ENCODE measurements at regions not wholly inside any gene's neighbourhood (a gene's known extent, or its start where the extent isn't known, plus 50 kb on each side); places are given as distances from the start of the nearest gene placed in this dataset.
A peak's percentile ranks its signal among the peaks of the same experiment; 100 is the strongest.

- no peaks in the 10 kb centered on the region for H3K36me3 Mint-ChIP-seq
- H3K27me3 Mint-ChIP-seq: peaks cover 0 to 3% of the 10 kb centered on the region in 2 donors
- no peaks in the 10 kb centered on the region for H3K9me3 Mint-ChIP-seq
- DNase-seq (ENCODE audit: low spot score) (no peak), ATAC-seq (no peak)
- H3K4me1 Mint-ChIP-seq (ENCODE audit: low read depth in 2 of 2): peaks cover 0 to 5% of the 10 kb centered on the region in 2 donors
- H3K27ac Mint-ChIP-seq: no peak overlapping the region
- H3K4me3 Mint-ChIP-seq: no peak overlapping the region
These were observed 139.3 kb downstream of the IRS2 start for GRCh38 chr13:109647053-109647452.

DNA sequence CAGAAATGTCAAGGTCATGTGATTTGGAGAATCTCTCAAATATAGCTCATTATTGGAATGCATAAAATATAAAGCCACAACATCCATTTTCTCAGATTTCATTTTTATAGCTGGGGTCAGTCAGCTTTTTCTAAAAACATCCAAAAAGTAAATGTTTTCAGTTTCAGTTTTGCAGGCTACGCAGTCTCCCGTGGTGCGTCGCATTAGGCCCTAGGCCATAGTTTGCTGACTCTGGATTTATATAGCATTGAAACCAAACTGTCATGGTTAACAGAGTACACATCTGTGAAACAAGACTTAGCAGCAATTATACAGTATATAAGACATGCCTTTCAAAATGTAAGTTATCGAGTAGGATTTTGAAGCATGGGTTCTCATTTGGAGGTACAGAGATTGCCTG is 140.0 kb downstream of the IRS2 start:
- no peak for ATAC-seq
- Mint-ChIP-seq H3K4me1 (ENCODE audit: low read depth in 2 of 2) (peaks cover 0 to 5% of the 10 kb centered on the region in 2 donors), H3K4me3 (no peak overlapping the region), H3K36me3 (peaks cover 3% of the 10 kb centered on the region), H3K9me3 (no peaks in the 10 kb centered on the region), H3K27ac (no peak overlapping the region), H3K27me3 (peaks cover 0 to 3% of the 10 kb centered on the region in 2 donors)
- no peak for DNase-seq (ENCODE audit: low spot score)

DNA sequence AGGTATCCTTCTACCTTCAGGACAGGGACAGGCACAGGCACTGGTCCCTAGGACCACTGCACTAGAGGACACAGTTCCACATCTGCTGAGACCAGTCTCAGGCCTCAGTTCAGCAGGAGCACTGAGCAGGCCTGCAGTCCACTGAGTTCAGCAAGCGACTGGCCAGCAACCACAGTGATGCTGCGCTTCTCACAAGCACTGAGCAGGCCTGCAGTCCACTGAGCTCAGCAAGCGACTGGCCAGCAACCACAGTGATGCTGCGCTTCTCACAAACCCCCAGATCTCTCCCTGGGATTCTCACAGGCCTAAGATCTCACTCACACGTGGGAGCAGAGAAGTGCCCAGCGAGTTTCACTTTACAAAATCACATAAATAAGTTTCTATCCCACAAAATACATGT is 140.6 kb downstream of the IRS2 start:
- Mint-ChIP-seq H3K27me3 (no peaks in the 10 kb centered on the region), H3K4me1 (ENCODE audit: low read depth in 2 of 2) (peaks cover 0 to 5% of the 10 kb centered on the region in 2 donors), H3K9me3 (peaks cover 2% of the 10 kb centered on the region), H3K4me3 (no peak overlapping the region), H3K27ac (no peak overlapping the region), H3K36me3 (peaks cover 9% of the 10 kb centered on the region)
- DNase-seq (ENCODE audit: low spot score) (no peak), ATAC-seq (peak in 1 of 2 donors; percentile 56)

GRCh38 chr13:109644956-109645355 is 141.4 kb downstream of the IRS2 start:
- no peak overlapping the region for H3K4me3 Mint-ChIP-seq
- H3K27ac Mint-ChIP-seq: no peak overlapping the region
- peaks cover 4% of the 10 kb centered on the region for H3K9me3 Mint-ChIP-seq
- ATAC-seq (no peak), DNase-seq (ENCODE audit: low spot score) (no peak)
- no peaks in the 10 kb centered on the region for H3K27me3 Mint-ChIP-seq
- peaks cover 0 to 5% of the 10 kb centered on the region in 2 donors for H3K4me1 Mint-ChIP-seq (ENCODE audit: low read depth in 2 of 2)
- peaks cover 13% of the 10 kb centered on the region for H3K36me3 Mint-ChIP-seq

DNA sequence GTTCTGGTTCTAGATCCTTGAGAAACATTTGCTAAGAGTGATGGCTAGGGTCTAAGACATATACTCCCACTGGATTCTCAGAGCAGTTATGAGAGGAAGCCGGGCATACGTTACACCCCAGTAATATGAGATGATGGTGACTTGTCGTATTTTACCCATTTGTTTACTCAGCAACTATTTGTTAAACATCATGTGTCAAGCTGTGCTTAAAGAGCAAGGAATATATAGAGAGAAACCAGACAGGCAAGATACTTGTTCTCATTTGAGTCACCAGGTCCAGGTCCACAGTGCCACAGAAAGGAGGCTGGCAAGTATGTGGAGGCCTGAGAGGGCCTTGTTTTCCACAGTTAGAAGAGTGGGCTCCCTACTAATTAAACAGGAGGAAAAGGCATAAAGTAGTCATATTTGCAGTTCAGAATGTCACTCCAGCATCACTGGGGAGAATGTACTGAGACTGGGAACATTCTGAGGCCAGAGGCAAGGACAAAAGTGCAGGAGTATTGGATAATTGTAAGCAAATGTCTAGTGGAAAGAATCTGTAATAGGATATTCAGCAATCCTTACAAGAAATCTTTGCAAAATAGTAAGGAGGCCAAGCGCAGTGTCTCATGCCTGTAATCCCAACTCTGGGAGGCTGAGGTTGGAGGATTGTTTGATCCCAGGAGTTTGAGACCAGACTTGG is 142.2 kb downstream of the IRS2 start:
- ATAC-seq (no peak), DNase-seq (ENCODE audit: low spot score) (no peak)
- Mint-ChIP-seq H3K4me3 (no peak overlapping the region), H3K27ac (no peak overlapping the region), H3K4me1 (ENCODE audit: low read depth in 2 of 2) (peaks cover 0 to 5% of the 10 kb centered on the region in 2 donors), H3K9me3 (peaks cover 4% of the 10 kb centered on the region), H3K36me3 (peaks cover 13% of the 10 kb centered on the region), H3K27me3 (no peaks in the 10 kb centered on the region)

DNA sequence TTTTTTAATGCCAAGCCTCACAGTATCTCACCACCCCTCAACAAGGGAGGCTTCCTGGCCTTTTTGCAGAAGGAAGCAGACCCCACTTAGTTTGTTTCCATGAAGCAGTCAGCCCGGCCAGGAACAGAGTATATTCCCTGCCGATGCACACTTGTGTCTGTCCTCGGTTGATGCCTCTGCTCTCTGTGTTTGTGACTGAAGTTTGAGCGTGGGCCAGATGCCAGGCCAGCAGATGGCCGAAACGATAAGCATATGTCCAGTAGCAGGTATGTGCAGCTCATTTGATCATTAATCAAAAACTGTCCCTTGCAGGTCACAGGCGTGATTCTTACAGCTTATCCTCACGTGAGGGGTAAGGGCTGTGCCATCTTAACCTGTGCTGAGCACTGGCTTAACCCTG is 144.0 kb downstream of the IRS2 start:
- ATAC-seq (no peak), DNase-seq (ENCODE audit: low spot score) (no peak)
- Mint-ChIP-seq H3K9me3 (peaks cover 4% of the 10 kb centered on the region), H3K27me3 (no peaks in the 10 kb centered on the region), H3K4me1 (ENCODE audit: low read depth in 2 of 2) (peaks cover 0 to 5% of the 10 kb centered on the region in 2 donors), H3K27ac (no peak overlapping the region), H3K36me3 (peaks cover 13% of the 10 kb centered on the region), H3K4me3 (no peak overlapping the region)

- Mint-ChIP-seq H3K4me1 (ENCODE audit: low read depth in 2 of 2) (no peaks in the 10 kb centered on the region), H3K27ac (no peak overlapping the region), H3K27me3 (peaks cover 12 to 19% of the 10 kb centered on the region in 2 donors), H3K9me3 (peaks cover 6% of the 10 kb centered on the region), H3K36me3 (peaks cover 12% of the 10 kb centered on the region), H3K4me3 (no peak overlapping the region)
- no peak for ATAC-seq
- no peak for DNase-seq (ENCODE audit: low spot score)
These were observed 149.6 kb downstream of the IRS2 start for GRCh38 chr13:109636736-109637135.

DNA sequence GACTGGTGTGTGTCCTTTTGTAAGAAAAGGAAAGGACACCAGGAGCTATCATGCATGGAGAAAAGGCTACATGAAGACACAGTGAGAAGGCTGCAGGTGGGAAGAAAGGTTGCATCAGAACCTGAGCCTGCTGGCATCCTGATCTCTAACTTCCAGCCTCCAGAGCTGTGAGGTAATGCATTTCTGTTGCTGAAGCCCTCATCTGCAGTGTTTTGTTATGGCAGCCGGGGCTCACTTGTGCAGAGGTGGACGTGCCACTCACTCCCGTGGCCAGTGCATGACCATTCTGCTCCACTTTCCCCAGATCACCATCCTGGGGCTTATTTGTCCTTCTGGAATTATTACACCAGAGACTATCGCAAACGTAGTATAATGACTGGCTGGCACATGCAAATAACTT is 155.3 kb downstream of the IRS2 start:
- Mint-ChIP-seq H3K27me3 (peaks cover 27 to 30% of the 10 kb centered on the region in 2 donors), H3K36me3 (no peaks in the 10 kb centered on the region), H3K9me3 (peaks cover 3% of the 10 kb centered on the region)

GRCh38 chr13:109630271-109630670 is 156.1 kb downstream of the IRS2 start:
- no peak for DNase-seq (ENCODE audit: low spot score)

More for the DNA sequence above, 155.3 kb downstream of the IRS2 start:
- no peak overlapping the region for H3K27ac Mint-ChIP-seq
- DNase-seq (ENCODE audit: low spot score) (no peak), ATAC-seq (no peak)
- no peak overlapping the region for H3K4me3 Mint-ChIP-seq
- H3K4me1 Mint-ChIP-seq (ENCODE audit: low read depth in 2 of 2): no peaks in the 10 kb centered on the region

GRCh38 chr13:109629737-109630136 is 156.6 kb downstream of the IRS2 start:
- Mint-ChIP-seq H3K9me3 (peaks cover 3% of the 10 kb centered on the region), H3K4me1 (ENCODE audit: low read depth in 2 of 2) (no peaks in the 10 kb centered on the region), H3K4me3 (no peak overlapping the region), H3K27ac (no peak overlapping the region), H3K36me3 (no peaks in the 10 kb centered on the region), H3K27me3 (peaks cover 19 to 24% of the 10 kb centered on the region in 2 donors)
- ATAC-seq (no peak), DNase-seq (ENCODE audit: low spot score) (no peak)

More at GRCh38 chr13:109630271-109630670, 156.1 kb downstream of the IRS2 start:
- Mint-ChIP-seq H3K9me3 (peaks cover 3% of the 10 kb centered on the region), H3K27me3 (peaks cover 24 to 29% of the 10 kb centered on the region in 2 donors), H3K36me3 (no peaks in the 10 kb centered on the region), H3K4me1 (ENCODE audit: low read depth in 2 of 2) (no peaks in the 10 kb centered on the region), H3K4me3 (no peak overlapping the region), H3K27ac (no peak overlapping the region)
- ATAC-seq: no peak

DNA sequence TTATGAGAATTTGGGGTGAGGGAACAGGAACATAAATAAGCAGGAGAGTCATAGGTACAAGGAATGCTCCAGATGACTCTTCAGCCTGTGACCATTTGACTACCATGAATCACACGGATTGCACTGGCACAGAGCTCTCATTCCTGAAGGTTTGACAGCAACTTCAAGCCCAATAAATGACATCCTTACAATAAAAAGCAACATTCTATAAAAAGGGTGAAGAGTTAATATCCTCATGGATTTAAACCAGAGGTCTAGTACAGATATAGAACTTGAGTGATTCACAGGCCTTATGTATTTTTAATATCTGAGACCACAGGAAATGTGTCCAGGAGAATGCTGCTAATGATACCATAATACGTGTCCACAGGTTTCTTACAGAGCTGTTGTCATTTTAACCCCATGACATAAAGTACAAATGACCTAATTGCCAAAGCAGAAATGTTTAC is 158.1 kb downstream of the IRS2 start:
- Mint-ChIP-seq H3K4me1 (ENCODE audit: low read depth in 2 of 2) (no peaks in the 10 kb centered on the region), H3K9me3 (peaks cover 3% of the 10 kb centered on the region), H3K27ac (no peak overlapping the region), H3K4me3 (no peak overlapping the region), H3K27me3 (peaks cover 15 to 22% of the 10 kb centered on the region in 2 donors), H3K36me3 (no peaks in the 10 kb centered on the region)
- no peak for DNase-seq (ENCODE audit: low spot score)
- no peak for ATAC-seq

- ATAC-seq (no peak), DNase-seq (ENCODE audit: low spot score) (no peak)
- no peaks in the 10 kb centered on the region for H3K9me3 Mint-ChIP-seq
- no peaks in the 10 kb centered on the region for H3K36me3 Mint-ChIP-seq
- peaks cover 15 to 18% of the 10 kb centered on the region in 2 donors for H3K27me3 Mint-ChIP-seq
- H3K27ac Mint-ChIP-seq: no peak overlapping the region
- no peak overlapping the region for H3K4me3 Mint-ChIP-seq
- no peaks in the 10 kb centered on the region for H3K4me1 Mint-ChIP-seq (ENCODE audit: low read depth in 2 of 2)
These were observed 158.7 kb downstream of the IRS2 start for GRCh38 chr13:109627649-109628048.

DNA sequence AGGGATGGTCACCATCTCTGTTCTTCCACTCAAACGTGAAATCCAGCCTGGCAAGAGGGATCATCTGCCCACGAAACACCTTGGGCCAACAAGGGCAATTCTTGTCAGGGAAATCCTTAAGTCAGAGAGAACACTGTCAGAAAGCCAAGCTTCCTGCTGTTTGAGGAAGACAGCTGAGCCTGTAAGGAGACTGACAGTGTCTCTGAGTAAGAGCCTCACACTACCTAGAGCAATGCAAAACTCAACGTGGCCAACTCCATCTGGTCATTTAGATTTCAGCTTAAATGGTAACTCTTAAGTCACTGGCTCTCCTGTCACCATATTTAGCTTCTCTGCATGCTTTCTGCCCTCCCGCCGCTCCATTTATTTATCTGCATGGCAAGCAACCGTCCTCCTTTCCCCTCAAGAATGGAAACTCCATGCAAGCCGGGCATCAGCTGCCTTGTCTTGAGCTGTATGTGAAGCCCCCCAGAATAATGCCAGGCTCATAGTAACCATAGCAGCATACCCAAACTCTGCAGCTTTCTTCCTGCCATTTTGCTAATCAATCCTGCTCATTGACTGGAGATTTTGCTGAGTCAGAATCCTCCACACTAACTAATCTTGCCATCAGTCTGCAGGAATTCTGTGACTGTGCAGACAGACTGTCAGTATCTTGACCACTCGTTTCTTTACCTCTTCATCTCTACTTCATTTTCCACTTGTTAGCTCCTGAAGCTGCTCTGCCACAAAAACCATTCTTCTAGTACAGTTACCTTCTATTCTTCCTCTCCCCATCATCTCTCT is 159.8 kb downstream of the IRS2 start:
- DNase-seq (ENCODE audit: low spot score): no peak
- Mint-ChIP-seq H3K4me1 (ENCODE audit: low read depth in 2 of 2) (no peaks in the 10 kb centered on the region), H3K9me3 (no peaks in the 10 kb centered on the region), H3K27me3 (peaks cover 15 to 17% of the 10 kb centered on the region in 2 donors), H3K4me3 (no peak overlapping the region), H3K27ac (no peak overlapping the region), H3K36me3 (no peaks in the 10 kb centered on the region)
- peak in 1 of 2 donors; percentile 11 for ATAC-seq

DNA sequence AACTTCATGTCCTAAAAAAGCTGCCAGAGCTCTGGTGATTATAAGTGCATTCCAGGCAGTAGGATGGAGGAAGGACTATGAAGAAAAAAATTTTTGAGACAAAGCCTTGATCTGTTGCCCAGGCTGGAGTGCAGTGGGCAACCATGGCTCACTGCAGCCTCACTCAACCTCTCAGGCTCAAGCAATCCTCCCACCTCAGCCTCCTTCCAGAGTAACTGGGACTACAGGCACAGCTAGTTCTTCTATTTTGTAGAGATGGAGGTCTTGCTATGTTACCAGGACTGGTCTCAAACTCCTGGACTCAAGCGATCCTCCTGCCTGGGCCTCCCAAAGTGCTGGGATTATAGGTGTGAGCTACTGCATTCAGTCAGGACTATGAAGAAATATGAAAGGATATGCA is 161.2 kb downstream of the IRS2 start:
- DNase-seq (ENCODE audit: low spot score) (no peak), ATAC-seq (no peak)
- Mint-ChIP-seq H3K9me3 (no peaks in the 10 kb centered on the region), H3K27ac (no peak overlapping the region), H3K4me1 (ENCODE audit: low read depth in 2 of 2) (no peaks in the 10 kb centered on the region), H3K36me3 (no peaks in the 10 kb centered on the region), H3K27me3 (peaks cover 14 to 15% of the 10 kb centered on the region in 2 donors), H3K4me3 (no peak overlapping the region)

Data from natural killer cell treated with Interleukin-12 subunit alpha and Interleukin-12 subunit beta and Interleukin-15 and Interleukin-18, amount 100 ng/mL, for 72 hours (primary cell).